IMR-90 (cell line): ENCODE measurements at regions not wholly inside any gene's neighbourhood (a gene's known extent, or its start where the extent isn't known, plus 50 kb on each side); places are given as distances from the start of the nearest gene placed in this dataset.

ENCODE experiments used
- ATAC-seq: fragments of 200-7000 bp; cut with Tn5 transposase; 2 replicates; pipeline ENCODE4 v1.9.1; 2020; ENCODE audit warnings: low read depth, mild to moderate bottlenecking, moderate library complexity
- BruUV-seq: library from RNA; stranded (reverse); fragments of 400-500 nt; replicated peaks from 2 replicates; lab custom pipeline; 2021; lab: Mats Ljungman, UMichigan
- CTCF ChIA-PET: fragments of 300-600 bp; formaldehyde crosslinking; extraction: SDS; loops from one replicate; lab custom pipeline; 2021; ENCODE audit warnings: antibody characterized with exemption; lab: Yijun Ruan, JAX
- POLR2A ChIA-PET: fragments of 300-600 bp; sonication (Branson Sonifier 250); formaldehyde crosslinking; loops from one replicate; lab custom pipeline; 2022; ENCODE audit warnings: antibody characterized with exemption; ENCODE audit not compliant: unreplicated experiment; lab: Charles Lee
- DNase-seq: peaks from one replicate; pipeline ENCODE4 v3.0.0; 2013
- H2AFZ ChIP-seq: replicated peaks from 2 replicates; pipeline ENCODE3; 2013; ENCODE audit warnings: low read length, mild to moderate bottlenecking; ENCODE audit not compliant: poor library complexity
- H2AK5ac ChIP-seq: 2 replicates; pipeline ENCODE4 v1.6.1; 2013; ENCODE audit warnings: low read depth, low read length, inconsistent platforms
- H2AK9ac ChIP-seq: replicated peaks from 2 replicates; pipeline ENCODE3; 2013; ENCODE audit warnings: mild to moderate bottlenecking, low read depth, low read length, moderate library complexity; ENCODE audit not compliant: poor library complexity
- H2BK120ac ChIP-seq: 2 replicates; pipeline ENCODE4 v1.6.1; 2013; ENCODE audit warnings: low read depth, low read length, inconsistent platforms
- H2BK15ac ChIP-seq: 3 replicates; pipeline ENCODE4 v1.6.1; 2013; ENCODE audit warnings: low read depth, low read length, inconsistent platforms
- H2BK20ac ChIP-seq: 2 replicates; pipeline ENCODE4 v1.6.1; 2013; ENCODE audit warnings: low read depth, mild to moderate bottlenecking, inconsistent platforms, low read length, moderate library complexity
- H2BK5ac ChIP-seq: 2 replicates; pipeline ENCODE4 v1.6.1; 2013; ENCODE audit warnings: mild to moderate bottlenecking, low read depth, low read length, inconsistent platforms; ENCODE audit not compliant: poor library complexity, severe bottlenecking
- H3K14ac ChIP-seq: replicated peaks from 2 replicates; pipeline ENCODE4 v1.6.1; 2013; ENCODE audit warnings: low read depth, low read length, inconsistent platforms
- H3K18ac ChIP-seq: 2 replicates; pipeline ENCODE4 v1.6.1; 2013; ENCODE audit warnings: low read depth, low read length, control low read depth
- H3K23ac ChIP-seq: 2 replicates; pipeline ENCODE4 v1.6.1; 2013; ENCODE audit warnings: low read depth, low read length, inconsistent platforms
- H3K27ac ChIP-seq: 2 replicates; pipeline ENCODE4 v1.5.1; 2013; ENCODE audit warnings: mild to moderate bottlenecking, control low read depth, low read length; ENCODE audit not compliant: insufficient read depth
- H3K27me3 ChIP-seq: 2 replicates; pipeline ENCODE4 v1.6.1; 2013; ENCODE audit warnings: low read length; ENCODE audit not compliant: control insufficient read depth, insufficient read depth
- H3K36me3 ChIP-seq: 2 replicates; pipeline ENCODE4 v1.6.1; 2013; ENCODE audit warnings: low read length, mixed read lengths; ENCODE audit not compliant: control insufficient read depth, insufficient read depth
- H3K4ac ChIP-seq: 2 replicates; pipeline ENCODE4 v1.6.1; 2013; ENCODE audit warnings: low read depth, low read length, inconsistent platforms
- H3K4me1 ChIP-seq: 2 replicates; pipeline ENCODE4 v1.6.1; 2013; ENCODE audit warnings: low read length, mixed read lengths; ENCODE audit not compliant: control insufficient read depth, insufficient read depth
- H3K4me2 ChIP-seq: 2 replicates; pipeline ENCODE4 v1.6.1; 2013; ENCODE audit warnings: low read depth, mild to moderate bottlenecking, control low read depth, low read length, moderate library complexity
- H3K4me3 ChIP-seq: 2 replicates; pipeline ENCODE4 v1.5.1; 2013; ENCODE audit warnings: low read depth, mild to moderate bottlenecking, control low read depth, low read length, moderate library complexity; ENCODE audit not compliant: insufficient read depth
- H3K56ac ChIP-seq: 2 replicates; pipeline ENCODE4 v1.6.1; 2013; ENCODE audit warnings: low read length, inconsistent platforms; ENCODE audit not compliant: insufficient read depth; ENCODE audit errors: extremely low read depth
- H3K79me1 ChIP-seq, 2 experiments: 2 replicates each; pipeline ENCODE4 v1.6.1; 2013; ENCODE audit warnings: low read length in 2 of 2, inconsistent platforms in 1 of 2, low read depth in 1 of 2
- H3K9ac ChIP-seq: 2 replicates; pipeline ENCODE4 v1.6.1; 2013; ENCODE audit warnings: low read depth, low read length, control low read depth
- H3K9me1 ChIP-seq: 2 replicates; pipeline ENCODE4 v1.6.1; 2013; ENCODE audit warnings: low read length, inconsistent platforms; ENCODE audit not compliant: insufficient read depth
- H3K9me3 ChIP-seq: 2 replicates; pipeline ENCODE4 v1.6.1; 2013; ENCODE audit warnings: low read length; ENCODE audit not compliant: control insufficient read depth, insufficient read depth
- H4K20me1 ChIP-seq: 2 replicates; pipeline ENCODE4 v1.6.1; 2013; ENCODE audit warnings: low read length, inconsistent platforms; ENCODE audit not compliant: insufficient read depth
- H4K5ac ChIP-seq: 2 replicates; pipeline ENCODE4 v1.6.1; 2013; ENCODE audit warnings: mild to moderate bottlenecking, low read depth, low read length, control low read depth
- H4K8ac ChIP-seq, 2 experiments: 2 replicates each; pipeline ENCODE4 v1.6.1; 2013; ENCODE audit warnings: low read depth in 2 of 2, low read length in 2 of 2, control low read depth in 1 of 2, inconsistent platforms in 1 of 2
- H4K91ac ChIP-seq: 2 replicates; pipeline ENCODE4 v1.6.1; 2013; ENCODE audit warnings: low read depth, low read length, inconsistent platforms; ENCODE audit not compliant: insufficient read depth
- CEBPB ChIP-seq: IDR thresholded peaks from 2 replicates; pipeline ENCODE4 v1.6.1; 2012; ENCODE audit warnings: low read depth, low read length, improper control_type of control experiment
- RAD21 ChIP-seq: IDR thresholded peaks from 2 replicates; pipeline ENCODE4 v1.6.1; 2012; ENCODE audit warnings: low read length, improper control_type of control experiment
- whole genome bisulfite sequencing, 2 experiments: methylation state at CpG; one replicate each; pipeline versions ENCODE4 v1.1.5 to v1.1.7; 2013; ENCODE audit warnings: missing lambda C conversion rate in 2 of 2; ENCODE audit not compliant: insufficient read length in 1 of 2; ENCODE audit errors: extremely low coverage in 2 of 2; 5-methylcytosine and 5-hydroxymethylcytosine counted together
- dilution Hi-C: fragments of 300-500 bp; cut with HindIII; formaldehyde crosslinking; loops from one replicate; pipeline ENCODE4 v1.14.3; 2018; ENCODE audit warnings: low sequenced_read_pairs; ENCODE audit not compliant: unreplicated experiment
- in situ Hi-C: fragments of 300-500 bp; cut with MboI; formaldehyde crosslinking; loops from 3 replicates; pipeline ENCODE4 v1.14.3; 2019; ENCODE audit warnings: low sequenced_read_pairs, inconsistent platforms, mixed read lengths
- intact Hi-C: fragments of 100-400 bp; cut with micrococcal nuclease; formaldehyde crosslinking; loops from 2 replicates; pipeline ENCODE4 v1.10.0; 2022

DNA sequence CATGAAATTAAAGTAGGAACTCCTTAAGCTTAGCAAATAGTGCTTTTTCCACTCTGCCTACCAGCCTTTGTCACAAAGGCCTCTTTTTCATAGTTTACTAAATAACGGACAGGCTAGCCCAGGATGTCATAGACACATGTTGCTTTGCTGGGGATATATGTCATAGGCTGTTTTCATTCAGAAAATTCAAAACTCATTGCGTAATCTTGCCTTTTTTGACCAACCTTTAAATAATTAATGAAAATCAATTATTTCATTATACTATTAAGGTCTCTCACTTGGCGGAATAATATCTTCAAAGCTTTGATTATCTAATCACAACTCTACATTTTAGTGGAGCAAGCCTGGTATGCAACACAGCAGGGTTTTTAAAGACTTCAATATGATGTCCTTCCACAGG, 1245.7 kb upstream of the LRRTM1 start:
- no peaks in the 10 kb centered on the region; the same call in 1 of the 2 replicates for H3K9me3 ChIP-seq
- H3K4me1 ChIP-seq, result no peaks in the 10 kb centered on the region
- H3K56ac ChIP-seq, result no peak overlapping the region
- TF ChIP-seq CEBPB (peak; percentile 69), RAD21 (no peak)
- DNase-seq (no peak), ATAC-seq (no peak)
- H3K4ac ChIP-seq, result no peak overlapping the region
- no peaks in the 10 kb centered on the region for H3K79me1 ChIP-seq
- no peak overlapping the region for H2BK5ac ChIP-seq
- no peak overlapping the region for H3K9ac ChIP-seq
- H2BK20ac ChIP-seq, result no peak overlapping the region
- dilution Hi-C loops (no loop called here), intact Hi-C loops (no loop called here), in situ Hi-C loops (no loop called here)
- H2AFZ ChIP-seq, result no peak overlapping the region
- no peaks in the 10 kb centered on the region for H4K20me1 ChIP-seq
- H2BK120ac ChIP-seq, result no peak overlapping the region
- no peak overlapping the region for H3K23ac ChIP-seq
- no peak overlapping the region for H3K27ac ChIP-seq
- BruUV-seq, result no TSS peak
- H3K4me2 ChIP-seq, result no peak overlapping the region
- no peak overlapping the region for H3K18ac ChIP-seq
- no CpG with 5 or more reads among the region's 3 CpGs for WGBS, 2 experiments
- no peak overlapping the region for H3K14ac ChIP-seq
- no peak overlapping the region for H2BK15ac ChIP-seq
- no peaks in the 10 kb centered on the region for H3K27me3 ChIP-seq
- CTCF ChIA-PET, result no interaction called here
- no peak overlapping the region for H4K91ac ChIP-seq
- H2AK9ac ChIP-seq, result no peak overlapping the region
- H3K4me3 ChIP-seq, result no peak overlapping the region
- no peak overlapping the region for H4K5ac ChIP-seq
- no peaks in the 10 kb centered on the region for H3K36me3 ChIP-seq
- H4K8ac ChIP-seq, result no peak overlapping the region
- H3K9me1 ChIP-seq, result no peaks in the 10 kb centered on the region
- POLR2A ChIA-PET, result no interaction called here
- no peak overlapping the region for H2AK5ac ChIP-seq
